Fibroblast of lung (primary cell): ENCODE measurements at regions not wholly inside any gene's neighbourhood (a gene's known extent, or its start where the extent isn't known, plus 50 kb on each side); places are given as distances from the start of the nearest gene placed in this dataset.
"Not testable (repeated sequence)": the region's sequence is repeated elsewhere in the genome, so short reads cannot be mapped to it uniquely, and the experiment has no call there.

ENCODE experiments used
- CTCF ChIP-seq, 2 donors: IDR thresholded peaks in 1 of 2; conservative IDR thresholded peaks in 1 of 2; 1 replicate in 1 of 2; 2 replicates in 1 of 2; pipeline ENCODE4 v1.5.1; 2011 to 2012; ENCODE audit warnings: low read length in 2 of 2, control low read depth in 1 of 2, inconsistent platforms in 1 of 2, low read depth in 1 of 2, mild to moderate bottlenecking in 1 of 2
- EZH2 ChIP-seq: IDR thresholded peaks from 2 replicates; pipeline ENCODE4 v1.5.1; 2012; ENCODE audit warnings: low read length, control low read depth, mild to moderate bottlenecking; ENCODE audit errors: missing control alignments

- TF ChIP-seq EZH2; CTCF (conservative IDR thresholded peaks at IDR 0.05 in 1 of 2, IDR thresholded peaks at IDR 0.05 in 1 of 2; ENCODE audit: low read depth in 1 of 2, low read length in 2 of 2): not testable (repeated sequence)
Measured at GRCh38 chr6:9725776-9726175, 689.1 kb downstream of the TFAP2A start.
